GM23248 (cell line): ENCODE measurements at regions not wholly inside any gene's neighbourhood (a gene's known extent, or its start where the extent isn't known, plus 50 kb on each side); places are given as distances from the start of the nearest gene placed in this dataset.

Source experiments
- EZH2 ChIP-seq: fragments of 200-600 bp; sonication (generic); IDR thresholded peaks from 2 replicates; pipeline ENCODE4 v1.6.1; 2018; ENCODE audit warnings: antibody characterized with exemption, mild to moderate bottlenecking; ENCODE audit not compliant: insufficient read depth, poor library complexity, severe bottlenecking
- EZH2phosphoT487 ChIP-seq: fragments of 200-600 bp; sonication (generic); IDR thresholded peaks from 2 replicates; pipeline ENCODE4 v1.6.1; 2018; ENCODE audit warnings: antibody characterized with exemption, moderate library complexity, mild to moderate bottlenecking, low read depth; ENCODE audit not compliant: insufficient read depth

- TF ChIP-seq EZH2 (no peak), EZH2phosphoT487 (no peak)
Observed at GRCh38 chr16:50862818-50863643, 121.1 kb downstream of the CYLD start.
